Lower leg skin (tissue), 3 donors: ENCODE measurements at regions not wholly inside any gene's neighbourhood (a gene's known extent, or its start where the extent isn't known, plus 50 kb on each side); places are given as distances from the start of the nearest gene placed in this dataset.

ENCODE experiments used
- POLR2A ChIP-seq, 2 donors: fragments of 450-650 bp; IDR thresholded peaks; one replicate each; pipeline ENCODE4 v1.6.1; 2016 to 2017; ENCODE audit warnings: antibody characterized with exemption in 2 of 2, mild to moderate bottlenecking in 1 of 2, moderate library complexity in 1 of 2
- TF ChIP-seq, protein P1 (sequence below), 3 donors: fragments of 450-650 bp; IDR thresholded peaks; one replicate each; pipeline ENCODE4 v1.5.1; 2016; ENCODE audit warnings: antibody characterized with exemption in 3 of 3, mild to moderate bottlenecking in 3 of 3, moderate library complexity in 2 of 3

DNA sequence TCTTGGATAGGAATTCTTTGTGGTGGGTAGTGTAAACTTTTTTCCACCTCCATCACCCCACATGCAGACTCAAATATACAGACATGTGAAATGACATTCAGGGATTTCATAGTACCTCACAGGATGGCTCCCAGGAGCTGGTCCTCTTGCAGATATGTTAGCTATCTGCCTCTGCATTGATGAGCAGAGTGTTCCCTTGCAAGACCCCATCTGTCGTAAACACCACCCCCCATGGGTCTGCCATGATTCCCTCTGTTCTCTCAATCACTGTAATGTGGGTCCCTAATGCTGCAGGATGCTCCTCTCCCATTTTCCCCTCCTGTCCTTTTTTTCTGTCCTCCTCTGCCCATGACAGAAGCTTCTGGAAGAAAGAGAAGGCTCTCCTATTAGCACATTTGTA, 391.2 kb upstream of the PODXL start:
- TF ChIP-seq, protein P1, sequence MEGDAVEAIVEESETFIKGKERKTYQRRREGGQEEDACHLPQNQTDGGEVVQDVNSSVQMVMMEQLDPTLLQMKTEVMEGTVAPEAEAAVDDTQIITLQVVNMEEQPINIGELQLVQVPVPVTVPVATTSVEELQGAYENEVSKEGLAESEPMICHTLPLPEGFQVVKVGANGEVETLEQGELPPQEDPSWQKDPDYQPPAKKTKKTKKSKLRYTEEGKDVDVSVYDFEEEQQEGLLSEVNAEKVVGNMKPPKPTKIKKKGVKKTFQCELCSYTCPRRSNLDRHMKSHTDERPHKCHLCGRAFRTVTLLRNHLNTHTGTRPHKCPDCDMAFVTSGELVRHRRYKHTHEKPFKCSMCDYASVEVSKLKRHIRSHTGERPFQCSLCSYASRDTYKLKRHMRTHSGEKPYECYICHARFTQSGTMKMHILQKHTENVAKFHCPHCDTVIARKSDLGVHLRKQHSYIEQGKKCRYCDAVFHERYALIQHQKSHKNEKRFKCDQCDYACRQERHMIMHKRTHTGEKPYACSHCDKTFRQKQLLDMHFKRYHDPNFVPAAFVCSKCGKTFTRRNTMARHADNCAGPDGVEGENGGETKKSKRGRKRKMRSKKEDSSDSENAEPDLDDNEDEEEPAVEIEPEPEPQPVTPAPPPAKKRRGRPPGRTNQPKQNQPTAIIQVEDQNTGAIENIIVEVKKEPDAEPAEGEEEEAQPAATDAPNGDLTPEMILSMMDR (IDR thresholded peaks at IDR 0.05): no peak
- no peak for TF ChIP-seq POLR2A (IDR thresholded peaks at IDR 0.05)
